ENCODE measurements at regions not wholly inside any gene's neighbourhood (a gene's known extent, or its start where the extent isn't known, plus 50 kb on each side); places are given as distances from the start of the nearest gene placed in this dataset.

GRCh38 chr5:111865356-111865755 lies 108.4 kb upstream of the NREP start:
- Histone ChIP-seq H3K4me1 (ENCODE audit: insufficient read depth, poor library complexity, severe bottlenecking) (no peaks in the 10 kb centered on the region), H3K27ac (ENCODE audit: poor library complexity, severe bottlenecking) (no peak overlapping the region), H3K9me3 (ENCODE audit: severe bottlenecking) (no peaks in the 10 kb centered on the region), H3K36me3 (ENCODE audit: low read depth) (no peaks in the 10 kb centered on the region), H3K4me3 (ENCODE audit: severe bottlenecking) (no peak overlapping the region), H3K27me3 (ENCODE audit: insufficient read depth, poor library complexity, severe bottlenecking) (no peaks in the 10 kb centered on the region)
- DNase-seq (ENCODE audit: low spot score) = no peak
- ATAC-seq (ENCODE audit: low read depth) = peak; percentile 25; the same call in 1 of the 3 replicates
- no peak for TF ChIP-seq CTCF (IDR thresholded peaks at IDR 0.05; ENCODE audit: poor library complexity, severe bottlenecking)

GRCh38 chr5:111863801-111864200 lies 106.8 kb upstream of the NREP start:
- Histone ChIP-seq H3K4me3 (ENCODE audit: severe bottlenecking) (no peak overlapping the region), H3K27me3 (ENCODE audit: insufficient read depth, poor library complexity, severe bottlenecking) (no peaks in the 10 kb centered on the region), H3K9me3 (ENCODE audit: severe bottlenecking) (no peaks in the 10 kb centered on the region), H3K4me1 (ENCODE audit: insufficient read depth, poor library complexity, severe bottlenecking) (peaks cover 5% of the 10 kb centered on the region), H3K36me3 (ENCODE audit: low read depth) (no peaks in the 10 kb centered on the region), H3K27ac (ENCODE audit: poor library complexity, severe bottlenecking) (no peak overlapping the region)
- DNase-seq (ENCODE audit: low spot score) (no peak), ATAC-seq (ENCODE audit: low read depth) (no peak)
- no peak for TF ChIP-seq CTCF (IDR thresholded peaks at IDR 0.05; ENCODE audit: poor library complexity, severe bottlenecking)

- no peaks in the 10 kb centered on the region for H3K9me3 ChIP-seq (ENCODE audit: severe bottlenecking)
- DNase-seq (ENCODE audit: low spot score) = no peak
- peaks cover 5% of the 10 kb centered on the region for H3K4me1 ChIP-seq (ENCODE audit: insufficient read depth, poor library complexity, severe bottlenecking)
- no peak for TF ChIP-seq CTCF (IDR thresholded peaks at IDR 0.05; ENCODE audit: poor library complexity, severe bottlenecking)
- no peaks in the 10 kb centered on the region for H3K27me3 ChIP-seq (ENCODE audit: insufficient read depth, poor library complexity, severe bottlenecking)
- no peak overlapping the region for H3K27ac ChIP-seq (ENCODE audit: poor library complexity, severe bottlenecking)
- H3K4me3 ChIP-seq (ENCODE audit: severe bottlenecking) = no peak overlapping the region
- ATAC-seq (ENCODE audit: low read depth) = peak; percentile 88
- H3K36me3 ChIP-seq (ENCODE audit: low read depth) = no peaks in the 10 kb centered on the region
These were observed 102.7 kb upstream of the NREP start for GRCh38 chr5:111859533-111860270.

- TF ChIP-seq CTCF (IDR thresholded peaks at IDR 0.05; ENCODE audit: poor library complexity, severe bottlenecking) = no peak
- H3K27ac ChIP-seq (ENCODE audit: poor library complexity, severe bottlenecking) = no peak overlapping the region
- no peak for DNase-seq (ENCODE audit: low spot score)
- H3K27me3 ChIP-seq (ENCODE audit: insufficient read depth, poor library complexity, severe bottlenecking) = no peaks in the 10 kb centered on the region
- H3K36me3 ChIP-seq (ENCODE audit: low read depth) = no peaks in the 10 kb centered on the region
- H3K4me1 ChIP-seq (ENCODE audit: insufficient read depth, poor library complexity, severe bottlenecking) = peaks cover 5% of the 10 kb centered on the region
- no peaks in the 10 kb centered on the region for H3K9me3 ChIP-seq (ENCODE audit: severe bottlenecking)
- no peak for ATAC-seq (ENCODE audit: low read depth)
- no peak overlapping the region for H3K4me3 ChIP-seq (ENCODE audit: severe bottlenecking)
These were observed 102.0 kb upstream of the NREP start for GRCh38 chr5:111859031-111859430.

- ATAC-seq (ENCODE audit: low read depth) (no peak), DNase-seq (ENCODE audit: low spot score) (no peak)
- Histone ChIP-seq H3K27ac (ENCODE audit: poor library complexity, severe bottlenecking) (no peak overlapping the region), H3K36me3 (ENCODE audit: low read depth) (no peaks in the 10 kb centered on the region), H3K9me3 (ENCODE audit: severe bottlenecking) (no peaks in the 10 kb centered on the region), H3K4me1 (ENCODE audit: insufficient read depth, poor library complexity, severe bottlenecking) (peaks cover 5% of the 10 kb centered on the region), H3K27me3 (ENCODE audit: insufficient read depth, poor library complexity, severe bottlenecking) (no peaks in the 10 kb centered on the region), H3K4me3 (ENCODE audit: severe bottlenecking) (no peak overlapping the region)
- TF ChIP-seq CTCF (IDR thresholded peaks at IDR 0.05; ENCODE audit: poor library complexity, severe bottlenecking) = peak; percentile 29
These were observed 100.6 kb upstream of the NREP start for GRCh38 chr5:111857623-111858022.
